Mesenchymal stem cell (in vitro differentiated cells and primary cell): ENCODE measurements at regions not wholly inside any gene's neighbourhood (a gene's known extent, or its start where the extent isn't known, plus 50 kb on each side); places are given as distances from the start of the nearest gene placed in this dataset.

ENCODE experiments used
- DNase-seq: peaks from one replicate; pipeline ENCODE4 v3.0.0-alpha.2; 2013
- H2AFZ ChIP-seq: one replicate; pipeline ENCODE4 v1.6.1; 2013; ENCODE audit warnings: low read depth, mild to moderate bottlenecking, control low read depth, inconsistent platforms, low read length, moderate library complexity
- H2AK5ac ChIP-seq: 2 replicates; pipeline ENCODE4 v1.6.1; 2013; ENCODE audit warnings: low read length, moderate library complexity, mild to moderate bottlenecking, inconsistent platforms; ENCODE audit not compliant: severe bottlenecking
- H2BK120ac ChIP-seq: one replicate; pipeline ENCODE4 v1.6.1; 2013; ENCODE audit warnings: low read depth, mild to moderate bottlenecking, inconsistent platforms, low read length, moderate library complexity
- H2BK12ac ChIP-seq, 2 experiments: one replicate each; pipeline ENCODE4 v1.6.1; 2013; ENCODE audit warnings: inconsistent platforms in 2 of 2, low read length in 2 of 2, mild to moderate bottlenecking in 2 of 2, moderate library complexity in 2 of 2, control low read depth in 1 of 2
- H2BK15ac ChIP-seq: one replicate; pipeline ENCODE4 v1.6.1; 2013; ENCODE audit warnings: mild to moderate bottlenecking, low read depth, inconsistent platforms; ENCODE audit not compliant: poor library complexity, severe bottlenecking
- H2BK5ac ChIP-seq: 2 replicates; pipeline ENCODE4 v1.6.1; 2013; ENCODE audit warnings: low read depth, mild to moderate bottlenecking, low read length, control low read depth, inconsistent platforms; ENCODE audit not compliant: poor library complexity, severe bottlenecking
- H3K14ac ChIP-seq, 2 experiments: one replicate each; pipeline ENCODE4 v1.6.1; 2013; ENCODE audit warnings: inconsistent platforms in 2 of 2, low read length in 2 of 2, control low read depth in 1 of 2, mild to moderate bottlenecking in 1 of 2, moderate library complexity in 1 of 2
- H3K18ac ChIP-seq, 2 experiments: one replicate each; pipeline ENCODE4 v1.6.1; 2013; ENCODE audit warnings: inconsistent platforms in 2 of 2, low read length in 2 of 2, control low read depth in 1 of 2, low read depth in 1 of 2, mild to moderate bottlenecking in 1 of 2
- H3K23ac ChIP-seq, 2 experiments: one replicate each; pipeline ENCODE4 v1.6.1; 2013; ENCODE audit warnings: inconsistent platforms in 2 of 2, low read length in 2 of 2, mild to moderate bottlenecking in 2 of 2, moderate library complexity in 2 of 2, control low read depth in 1 of 2
- H3K27ac ChIP-seq: 2 replicates; pipeline ENCODE4 v1.5.1; 2013; ENCODE audit warnings: mild to moderate bottlenecking, moderate library complexity, low read length, control low read depth, inconsistent platforms; ENCODE audit not compliant: poor library complexity, severe bottlenecking
- H3K27me3 ChIP-seq, 2 experiments: 2 replicates each; pipeline versions ENCODE4 v1.6.1 to v1.7.0; 2013; ENCODE audit warnings: low read length in 2 of 2, mild to moderate bottlenecking in 2 of 2, moderate library complexity in 2 of 2, control low read depth in 1 of 2, inconsistent platforms in 1 of 2; ENCODE audit not compliant: control insufficient read depth in 1 of 2, insufficient read depth in 1 of 2
- H3K36me3 ChIP-seq, 2 experiments: 2 replicates each; pipeline versions ENCODE4 v1.6.1 to v1.7.0; 2013; ENCODE audit warnings: low read length in 2 of 2, control low read depth in 1 of 2, inconsistent platforms in 1 of 2, low read depth in 1 of 2, mild to moderate bottlenecking in 1 of 2; ENCODE audit not compliant: insufficient read depth in 2 of 2, control insufficient read depth in 1 of 2
- H3K4ac ChIP-seq, 2 experiments: one replicate each; pipeline ENCODE4 v1.6.1; 2013; ENCODE audit warnings: inconsistent platforms in 2 of 2, low read length in 2 of 2, mild to moderate bottlenecking in 2 of 2, moderate library complexity in 2 of 2, control low read depth in 1 of 2, low read depth in 1 of 2
- H3K4me1 ChIP-seq: 2 replicates; pipeline ENCODE4 v1.6.1; 2013; ENCODE audit warnings: low read depth, low read length, control low read depth; ENCODE audit not compliant: control insufficient read depth, insufficient read depth
- H3K4me2 ChIP-seq: 2 replicates; pipeline ENCODE4 v1.6.1; 2013; ENCODE audit warnings: low read length, mild to moderate bottlenecking, inconsistent platforms; ENCODE audit not compliant: poor library complexity, severe bottlenecking
- H3K4me3 ChIP-seq, 2 experiments: 2 replicates each; pipeline versions ENCODE4 v1.5.1 to v1.7.0; 2013; ENCODE audit warnings: low read length in 2 of 2, mild to moderate bottlenecking in 2 of 2, control low read depth in 1 of 2, low read depth in 1 of 2; ENCODE audit not compliant: insufficient read depth in 1 of 2
- H3K79me1 ChIP-seq: replicated peaks from 2 replicates; pipeline ENCODE4 v1.6.1; 2013; ENCODE audit warnings: mild to moderate bottlenecking, control low read depth, low read length, inconsistent platforms; ENCODE audit not compliant: poor library complexity, severe bottlenecking
- H3K9ac ChIP-seq: 2 replicates; pipeline ENCODE4 v1.7.0; 2013; ENCODE audit warnings: mild to moderate bottlenecking, low read length, moderate library complexity
- H3K9me3 ChIP-seq: 2 replicates; pipeline ENCODE4 v1.7.0; 2013; ENCODE audit warnings: mild to moderate bottlenecking, low read length; ENCODE audit not compliant: control insufficient read depth
- H4K8ac ChIP-seq: one replicate; pipeline ENCODE4 v1.6.1; 2013; ENCODE audit warnings: inconsistent platforms, mild to moderate bottlenecking, low read length, moderate library complexity
- H4K91ac ChIP-seq: one replicate; pipeline ENCODE4 v1.6.1; 2013; ENCODE audit warnings: mild to moderate bottlenecking, low read length, inconsistent platforms
- WGBS: methylation state at CpG from one replicate; pipeline ENCODE4 v1.1.7; 2013; ENCODE audit warnings: mixed read lengths; 5-methylcytosine and 5-hydroxymethylcytosine counted together

GRCh38 chr13:58235454-58235853 lies 603.9 kb downstream of the PCDH17 start:
- Histone ChIP-seq H4K8ac (no peak overlapping the region), H2AK5ac (no peak overlapping the region), H3K27ac (no peak overlapping the region), H4K91ac (no peak overlapping the region), H3K36me3 (no peaks in the 10 kb centered on the region), H3K9me3 (peaks cover 12% of the 10 kb centered on the region), H2BK5ac (no peak overlapping the region), H3K4ac (no peak overlapping the region), H2BK120ac (no peak overlapping the region), H3K27me3 (no peaks in the 10 kb centered on the region), H3K14ac (no peak overlapping the region), H3K4me2 (no peak overlapping the region), H3K79me1 (no peaks in the 10 kb centered on the region), H3K18ac (no peak overlapping the region), H3K4me1 (no peaks in the 10 kb centered on the region), H2BK15ac (no peak overlapping the region), H3K4me3 (no peak overlapping the region), H3K9ac (no peak overlapping the region), H2BK12ac (no peak overlapping the region), H3K23ac (no peak overlapping the region), H2AFZ (no peak overlapping the region)
- WGBS = 86% methylated on average over 2 of the region's 4 CpGs
- no peak for DNase-seq

DNA sequence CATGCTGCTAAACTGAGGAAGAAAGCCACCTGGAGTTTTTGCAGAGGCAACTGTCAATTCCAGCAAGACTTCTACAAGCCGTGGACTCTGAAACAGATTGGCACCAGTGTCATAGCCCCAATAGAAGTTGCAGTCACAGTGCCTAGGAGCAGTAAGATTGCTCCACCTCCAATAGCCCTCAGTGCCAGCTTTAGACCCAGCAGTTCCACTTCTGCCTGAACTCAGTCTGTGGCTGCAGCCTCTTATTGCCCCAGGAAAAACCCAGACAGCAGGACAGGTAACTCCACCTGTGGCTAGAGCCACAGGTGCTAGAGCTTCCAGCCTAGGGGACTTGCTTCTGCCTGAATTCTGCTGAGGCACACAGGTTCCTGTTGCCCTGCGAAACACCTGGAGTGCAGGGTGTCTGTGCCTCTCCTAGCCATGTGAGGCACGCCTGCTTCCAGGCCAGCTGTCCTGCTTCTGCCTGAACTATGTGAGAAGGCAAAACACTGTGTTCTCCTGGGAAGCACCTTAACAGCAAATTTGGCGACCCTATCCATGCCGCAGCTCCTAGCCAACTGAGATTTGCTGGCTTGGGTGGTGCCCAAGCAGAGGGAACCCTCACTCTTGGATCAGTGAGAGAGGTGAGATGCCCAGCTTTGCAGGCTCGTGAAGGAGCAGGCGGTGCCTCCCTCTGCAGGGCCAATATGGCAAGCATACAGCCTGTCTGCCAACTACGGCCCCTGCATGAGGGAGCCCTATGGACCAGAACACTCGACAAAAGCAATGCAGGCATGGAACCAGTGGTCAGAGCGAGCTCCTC lies 607.6 kb downstream of the PCDH17 start:
- WGBS = 90% methylated on average over 10 of the region's 10 CpGs
- Histone ChIP-seq H3K79me1 (no peaks in the 10 kb centered on the region), H2BK120ac (no peak overlapping the region), H2BK15ac (no peak overlapping the region), H2AK5ac (no peak overlapping the region), H3K27me3 (no peaks in the 10 kb centered on the region), H3K18ac (no peak overlapping the region), H2BK5ac (no peak overlapping the region), H3K4ac (no peak overlapping the region), H4K91ac (peak overlapping the region; percentile 34), H3K36me3 (no peaks in the 10 kb centered on the region), H3K23ac (no peak overlapping the region), H3K4me2 (no peak overlapping the region), H2BK12ac (no peak overlapping the region), H3K9ac (no peak overlapping the region), H3K14ac (no peak overlapping the region), H3K9me3 (peaks cover 21% of the 10 kb centered on the region), H4K8ac (no peak overlapping the region), H3K27ac (no peak overlapping the region), H3K4me1 (no peaks in the 10 kb centered on the region), H2AFZ (no peak overlapping the region), H3K4me3 (no peak overlapping the region)
- no peak for DNase-seq

DNA sequence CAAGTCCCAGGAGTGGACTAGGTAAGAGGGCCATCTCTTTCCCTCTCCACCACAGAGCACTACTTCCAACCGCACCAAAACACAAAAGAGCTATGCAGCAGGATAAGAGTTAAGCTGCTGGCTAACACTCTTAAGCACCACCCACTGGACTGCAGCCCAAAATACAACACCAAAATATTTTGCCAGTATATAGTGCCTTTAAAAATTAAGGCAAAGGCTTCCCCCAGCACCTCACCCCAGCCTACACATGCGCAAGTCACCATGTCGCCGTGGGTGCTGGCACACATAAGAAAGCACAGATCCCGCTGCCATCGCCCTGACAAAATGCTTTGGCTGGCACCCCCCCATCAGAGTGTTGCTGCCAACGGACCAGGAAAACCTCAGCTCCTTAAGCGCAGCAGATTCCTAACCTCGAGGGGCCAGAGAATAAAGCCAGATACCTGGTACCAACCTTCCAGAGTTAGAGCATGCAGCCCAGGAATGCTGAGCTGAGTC lies 608.3 kb downstream of the PCDH17 start:
- 93% methylated on average over 9 of the region's 9 CpGs for WGBS
- Histone ChIP-seq H3K4me3 (no peak overlapping the region), H4K8ac (no peak overlapping the region), H3K4me2 (no peak overlapping the region), H2BK5ac (no peak overlapping the region), H3K9me3 (peaks cover 26% of the 10 kb centered on the region), H3K9ac (no peak overlapping the region), H3K27me3 (no peaks in the 10 kb centered on the region), H2AK5ac (no peak overlapping the region), H3K23ac (no peak overlapping the region), H2BK120ac (no peak overlapping the region), H2BK15ac (no peak overlapping the region), H3K27ac (no peak overlapping the region), H3K4me1 (no peaks in the 10 kb centered on the region), H3K79me1 (no peaks in the 10 kb centered on the region), H3K36me3 (no peaks in the 10 kb centered on the region), H2BK12ac (no peak overlapping the region), H3K18ac (no peak overlapping the region), H3K14ac (no peak overlapping the region), H4K91ac (no peak overlapping the region), H3K4ac (no peak overlapping the region), H2AFZ (no peak overlapping the region)
- no peak for DNase-seq

DNA sequence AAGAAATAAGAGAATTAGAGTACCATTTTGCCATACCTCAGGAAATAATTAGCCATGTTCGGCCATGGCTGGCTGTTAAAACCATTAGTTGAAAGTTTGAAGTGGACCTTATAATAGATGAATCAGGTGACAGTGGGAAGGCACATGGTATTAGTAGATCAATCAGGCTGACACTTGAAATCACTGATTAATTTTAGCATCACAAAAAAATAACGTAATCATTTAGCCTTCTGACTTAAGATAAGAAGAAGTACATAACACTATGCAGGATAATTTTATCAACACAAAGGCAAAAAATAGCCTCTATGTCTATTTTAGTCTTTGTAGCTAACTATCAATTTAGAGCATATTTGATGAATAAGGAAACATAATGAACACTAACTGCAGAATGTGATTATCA lies 615.5 kb downstream of the PCDH17 start:
- Histone ChIP-seq H3K23ac (no peak overlapping the region), H3K18ac (no peak overlapping the region), H4K8ac (no peak overlapping the region), H3K9ac (no peak overlapping the region), H2AK5ac (no peak overlapping the region), H2AFZ (no peak overlapping the region), H3K9me3 (peaks cover 18% of the 10 kb centered on the region), H3K27me3 (no peaks in the 10 kb centered on the region), H2BK5ac (no peak overlapping the region), H2BK12ac (no peak overlapping the region), H4K91ac (no peak overlapping the region), H3K36me3 (no peaks in the 10 kb centered on the region), H3K4ac (no peak overlapping the region), H3K27ac (no peak overlapping the region), H2BK15ac (no peak overlapping the region), H3K4me3 (no peak overlapping the region), H3K4me1 (no peaks in the 10 kb centered on the region), H3K79me1 (no peaks in the 10 kb centered on the region), H3K14ac (no peak overlapping the region), H2BK120ac (no peak overlapping the region), H3K4me2 (no peak overlapping the region)
- DNase-seq = no peak
- 100% methylated on average over 1 of the region's 2 CpGs for WGBS
